Left lung (tissue), 4 donors: ENCODE measurements at regions not wholly inside any gene's neighbourhood (a gene's known extent, or its start where the extent isn't known, plus 50 kb on each side); places are given as distances from the start of the nearest gene placed in this dataset.
A peak's percentile ranks its signal among the peaks of the same experiment; 100 is the strongest.

Source experiments
- ATAC-seq: fragments of 200-7000 bp; cut with Tn5 transposase; one replicate; pipeline ENCODE4 v1.9.1; 2020; ENCODE audit warnings: moderate library complexity
- DNase-seq, 4 donors: peaks; one replicate each; pipeline ENCODE4 v3.0.0-alpha.2; 2013 to 2020
- H3K27ac ChIP-seq, 2 donors: fragments of 200-600 bp; sonication (generic) in 1 of 2; one replicate each; pipeline versions ENCODE4 v1.5.0 to v1.8.0; 2020 to 2021
- H3K27me3 ChIP-seq, 2 donors: fragments of 200-600 bp; sonication (generic) in 1 of 2; one replicate each; pipeline versions ENCODE4 v1.5.0 to v1.8.0; 2020 to 2021
- H3K36me3 ChIP-seq, 2 donors: fragments of 200-600 bp; sonication (generic) in 1 of 2; one replicate each; pipeline versions ENCODE4 v1.5.0 to v1.8.0; 2020 to 2021
- H3K4me1 ChIP-seq, 2 donors: fragments of 200-600 bp; one replicate each; pipeline ENCODE4 v1.8.0; 2021
- H3K4me3 ChIP-seq, 2 donors: fragments of 200-600 bp; sonication (generic) in 1 of 2; one replicate each; pipeline versions ENCODE4 v1.5.0 to v1.8.0; 2020 to 2021; ENCODE audit warnings: mild to moderate bottlenecking in 1 of 2
- H3K9me3 ChIP-seq, 2 donors: fragments of 200-600 bp; sonication (generic) in 1 of 2; one replicate each; pipeline versions ENCODE4 v1.5.0 to v1.8.0; 2020 to 2021
- CTCF ChIP-seq, 2 donors: fragments of 200-600 bp; sonication (generic) in 1 of 2; IDR thresholded peaks; one replicate each; pipeline versions ENCODE4 v1.5.0 to v1.8.0; 2021; ENCODE audit warnings: antibody characterized with exemption in 2 of 2
- intact Hi-C, 2 donors: fragments of 100-400 bp; cut with DNase I; formaldehyde crosslinking; loops; one replicate each; pipeline versions ENCODE4 v1.11.2 to v1.14.2; 2022
- donor health status: DM: no; HTN: yes; CAD: no.
- donor health status: DM: no; HTN: no; CAD: no.

GRCh38 chr12:124696693-124697476 is 129.5 kb upstream of the NCOR2 start:
- DNase-seq, result no peak
- Histone ChIP-seq H3K27ac (peak overlapping the region; percentile 13 to 89), H3K4me1 (peaks cover 24 to 51% of the 10 kb centered on the region in 2 donors), H3K9me3 (peaks cover 0 to 7% of the 10 kb centered on the region in 2 donors), H3K27me3 (no peaks in the 10 kb centered on the region), H3K4me3 (no peak overlapping the region), H3K36me3 (no peaks in the 10 kb centered on the region)
- ATAC-seq, result peak; percentile 1
- intact Hi-C loops, result no loop called here
- no peak for TF ChIP-seq CTCF (IDR thresholded peaks at IDR 0.05)

GRCh38 chr12:124695861-124696260 is 128.4 kb upstream of the NCOR2 start:
- Histone ChIP-seq H3K4me1 (peaks cover 15 to 41% of the 10 kb centered on the region in 2 donors), H3K9me3 (peaks cover 0 to 10% of the 10 kb centered on the region in 2 donors), H3K27me3 (no peaks in the 10 kb centered on the region), H3K27ac (no peak overlapping the region), H3K4me3 (no peak overlapping the region), H3K36me3 (no peaks in the 10 kb centered on the region)
- no peak for TF ChIP-seq CTCF (IDR thresholded peaks at IDR 0.05)
- DNase-seq, result no peak
- intact Hi-C loops, result no loop called here
- no peak for ATAC-seq

- ATAC-seq (no peak), DNase-seq (no peak)
- H3K27me3 ChIP-seq, result no peaks in the 10 kb centered on the region
- intact Hi-C loops, result no loop called here
- H3K4me3 ChIP-seq, result no peak overlapping the region
- H3K4me1 ChIP-seq, result peaks cover 7 to 38% of the 10 kb centered on the region in 2 donors
- H3K36me3 ChIP-seq, result no peaks in the 10 kb centered on the region
- no peak overlapping the region for H3K27ac ChIP-seq
- no peak for TF ChIP-seq CTCF (IDR thresholded peaks at IDR 0.05)
- H3K9me3 ChIP-seq, result peaks cover 0 to 10% of the 10 kb centered on the region in 2 donors
These were observed 127.6 kb upstream of the NCOR2 start for GRCh38 chr12:124694846-124695497.

- Histone ChIP-seq H3K36me3 (no peaks in the 10 kb centered on the region), H3K9me3 (peaks cover 0 to 10% of the 10 kb centered on the region in 2 donors), H3K27me3 (no peaks in the 10 kb centered on the region), H3K4me1 (peaks cover 7 to 42% of the 10 kb centered on the region in 2 donors), H3K27ac (no peak overlapping the region), H3K4me3 (no peak overlapping the region)
- DNase-seq (no peak), ATAC-seq (no peak)
- intact Hi-C loops, result no loop called here
- no peak for TF ChIP-seq CTCF (IDR thresholded peaks at IDR 0.05)
These were observed 126.8 kb upstream of the NCOR2 start for GRCh38 chr12:124694250-124694649.

- TF ChIP-seq CTCF (IDR thresholded peaks at IDR 0.05), result no peak
- peaks cover 0 to 10% of the 10 kb centered on the region in 2 donors for H3K9me3 ChIP-seq
- ATAC-seq (no peak), DNase-seq (no peak)
- intact Hi-C loops, result no loop called here
- H3K4me1 ChIP-seq, result peaks cover 11 to 53% of the 10 kb centered on the region in 2 donors
- no peaks in the 10 kb centered on the region for H3K27me3 ChIP-seq
- no peak overlapping the region for H3K4me3 ChIP-seq
- H3K36me3 ChIP-seq, result no peaks in the 10 kb centered on the region
- no peak overlapping the region for H3K27ac ChIP-seq
These were observed 125.8 kb upstream of the NCOR2 start for GRCh38 chr12:124693111-124693723.
